SK-N-SH (cell line): ENCODE measurements at regions not wholly inside any gene's neighbourhood (a gene's known extent, or its start where the extent isn't known, plus 50 kb on each side); places are given as distances from the start of the nearest gene placed in this dataset.
"Not testable (repeated sequence)": the region's sequence is repeated elsewhere in the genome, so short reads cannot be mapped to it uniquely, and the experiment has no call there.

ENCODE experiments used
- CTCF ChIA-PET: fragments of 300-600, 350-600 bp; formaldehyde crosslinking; extraction: SDS; loops from one replicate; lab custom pipeline; 2021; lab: Yijun Ruan, JAX
- POLR2A ChIA-PET: fragments of 350-600 bp; sonication (Branson Sonifier 250); formaldehyde crosslinking; extraction: SDS; loops from one replicate; lab custom pipeline; 2020; ENCODE audit warnings: antibody characterized with exemption, inconsistent platforms; lab: Yijun Ruan, JAX
- DNase-seq: peaks from one replicate; pipeline ENCODE4 v3.0.0; 2012
- H2AFZ ChIP-seq: fragments of 200-600 bp; sonication (generic); 2 replicates; pipeline ENCODE4 v1.8.1; 2016; ENCODE audit warnings: antibody characterized with exemption, mild to moderate bottlenecking, low read depth
- H3F3A ChIP-seq: fragments of 200-600 bp; sonication (generic); replicated peaks from 2 replicates; pipeline ENCODE3; 2016; ENCODE audit warnings: antibody characterized with exemption, mild to moderate bottlenecking; ENCODE audit not compliant: insufficient read depth
- H3K27ac ChIP-seq, 2 experiments: fragments of 200-500 bp in 1 of 2; fragments of 200-600 bp in 1 of 2; sonication (Bioruptor generic) in 1 of 2; sonication (generic), shearing (Covaris generic) in 1 of 2; 2 replicates each; pipeline versions ENCODE4 v1.5.1 to v1.6.1; 2014 to 2016; ENCODE audit warnings: low read depth in 2 of 2, inconsistent platforms in 1 of 2, low read length in 1 of 2, mild to moderate bottlenecking in 1 of 2, mixed read lengths in 1 of 2
- H3K27me3 ChIP-seq: fragments of 200-600 bp; sonication (generic), shearing (Covaris generic); 2 replicates; pipeline ENCODE4 v1.6.1; 2016; ENCODE audit warnings: mixed run types; ENCODE audit not compliant: insufficient read depth
- H3K36me3 ChIP-seq, 2 experiments: fragments of 200-500 bp in 1 of 2; fragments of 200-600 bp in 1 of 2; sonication (Bioruptor generic) in 1 of 2; sonication (generic) in 1 of 2; replicated peaks in 1 of 2; 2 replicates each; pipeline versions ENCODE3 to v1.5.1; 2014 to 2016; ENCODE audit warnings: low read length in 1 of 2, mild to moderate bottlenecking in 1 of 2; ENCODE audit not compliant: insufficient read depth in 2 of 2, control insufficient read depth in 1 of 2
- H3K4me1 ChIP-seq, 2 experiments: fragments of 200-500 bp in 1 of 2; fragments of 200-600 bp in 1 of 2; sonication (Bioruptor generic) in 1 of 2; sonication (generic), shearing (Covaris generic) in 1 of 2; 2 replicates each; pipeline versions ENCODE4 v1.5.1 to v1.6.1; 2014 to 2016; ENCODE audit warnings: low read depth in 1 of 2, low read length in 1 of 2, mixed run types in 1 of 2; ENCODE audit not compliant: insufficient read depth in 2 of 2, control insufficient read depth in 1 of 2
- H3K4me2 ChIP-seq: fragments of 200-600 bp; sonication (generic), shearing (Covaris generic); 2 replicates; pipeline ENCODE4 v1.6.1; 2017; ENCODE audit warnings: mixed run types
- H3K4me3 ChIP-seq, 2 experiments: fragments of 200-500 bp in 1 of 2; fragments of 200-600 bp in 1 of 2; sonication (Bioruptor generic) in 1 of 2; sonication (generic), shearing (Covaris generic) in 1 of 2; 2 replicates each; pipeline versions ENCODE4 v1.5.1 to v1.8.1; 2014 to 2016; ENCODE audit warnings: low read depth in 2 of 2, inconsistent platforms in 1 of 2, low read length in 1 of 2, mild to moderate bottlenecking in 1 of 2, mixed read lengths in 1 of 2, moderate library complexity in 1 of 2
- H3K79me2 ChIP-seq: fragments of 200-600 bp; sonication (generic); 2 replicates; pipeline ENCODE4 v1.8.1; 2017; ENCODE audit warnings: mild to moderate bottlenecking; ENCODE audit not compliant: insufficient read depth
- H3K9ac ChIP-seq: fragments of 200-600 bp; sonication (generic); 2 replicates; pipeline ENCODE4 v1.6.1; 2017; ENCODE audit warnings: mixed run types
- H3K9me2 ChIP-seq: fragments of 200-600 bp; sonication (generic); 2 replicates; pipeline ENCODE4 v1.6.1; 2017; ENCODE audit warnings: mixed run types
- H3K9me3 ChIP-seq: fragments of 200-600 bp; sonication (generic); 2 replicates; pipeline ENCODE4 v1.6.1; 2017; ENCODE audit warnings: mixed run types, mild to moderate bottlenecking, moderate library complexity
- H4K20me1 ChIP-seq: fragments of 200-600 bp; sonication (generic); 2 replicates; pipeline ENCODE4 v1.6.1; 2017; ENCODE audit warnings: mild to moderate bottlenecking, mixed run types; ENCODE audit not compliant: insufficient read depth
- EZH2phosphoT487 ChIP-seq: fragments of 200-600 bp; sonication (generic); IDR thresholded peaks from 2 replicates; pipeline ENCODE4 v1.6.1; 2017; ENCODE audit warnings: low read depth, mixed run types, mild to moderate bottlenecking, antibody characterized with exemption, moderate library complexity, borderline replicate concordance
- FOSL2 ChIP-seq: IDR thresholded peaks from 2 replicates; pipeline ENCODE4 v1.4.0; 2012; ENCODE audit warnings: low read depth, mild to moderate bottlenecking, moderate library complexity, borderline replicate concordance
- GATA2 ChIP-seq: sonication (generic); formaldehyde crosslinking; IDR thresholded peaks from 2 replicates; pipeline ENCODE4 v1.5.0; 2020; ENCODE audit warnings: mild to moderate bottlenecking, missing genetic modification reagents
- NRF1 ChIP-seq: IDR thresholded peaks from 2 replicates; pipeline ENCODE4 v1.6.1; 2012; ENCODE audit warnings: low read depth, mild to moderate bottlenecking, low read length
- RCOR1 ChIP-seq: fragments of 150-350 bp; IDR thresholded peaks from 2 replicates; pipeline ENCODE4 v1.6.1; 2017; ENCODE audit warnings: antibody characterized with exemption, low read length
- SIN3A ChIP-seq: IDR thresholded peaks from 2 replicates; pipeline ENCODE4 v1.6.1; 2012; ENCODE audit warnings: low read depth, mild to moderate bottlenecking, low read length, moderate library complexity, borderline replicate concordance
- TCF12 ChIP-seq: IDR thresholded peaks from 2 replicates; pipeline ENCODE4 v1.4.0; 2012
- WGBS: methylation state at CpG from one replicate; pipeline ENCODE4 v1.1.6; 2017; ENCODE audit warnings: low lambda C conversion rate; 5-methylcytosine and 5-hydroxymethylcytosine counted together
- TF ChIP-seq, protein P1 (sequence below): fragments of 150-350 bp; IDR thresholded peaks from 2 replicates; pipeline ENCODE4 v1.6.1; 2016; ENCODE audit warnings: mild to moderate bottlenecking, low read depth, low read length

DNA sequence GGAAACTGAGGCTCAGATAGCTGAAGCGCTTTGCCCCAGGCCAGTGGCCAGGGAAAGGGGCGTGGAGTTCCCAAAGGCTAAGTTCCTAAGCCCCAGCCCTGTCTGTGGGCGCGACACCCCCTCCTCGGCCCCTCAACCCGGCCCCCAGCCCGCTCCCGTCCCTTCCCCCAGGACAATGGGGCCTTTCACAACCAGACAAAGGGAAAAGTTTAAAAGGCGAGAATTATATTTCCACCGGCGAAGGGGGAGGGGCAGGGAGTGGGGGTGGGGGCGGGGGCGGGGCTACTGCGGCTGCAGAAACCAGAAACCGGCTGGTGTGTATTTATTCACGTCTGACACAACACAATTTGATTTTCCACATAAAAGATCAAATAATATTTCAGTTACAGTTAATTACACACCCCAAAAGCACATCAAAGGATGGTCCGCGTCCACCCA, 192.1 kb downstream of the MN1 start:
- Histone ChIP-seq H3K4me3 (no peak overlapping the region), H3K9me2 (no peaks in the 10 kb centered on the region), H3K79me2 (no peaks in the 10 kb centered on the region), H3K4me2 (no peak overlapping the region), H3K9me3 (no peaks in the 10 kb centered on the region), H4K20me1 (no peaks in the 10 kb centered on the region), H3K36me3 (no peaks in the 10 kb centered on the region), H2AFZ (no peak overlapping the region), H3K27ac (no peak overlapping the region), H3F3A (no peaks in the 10 kb centered on the region), H3K9ac (no peak overlapping the region), H3K4me1 (no peaks in the 10 kb centered on the region; a peak in 1 of 4 replicates), H3K27me3 (peaks cover 14% of the 10 kb centered on the region; the same call in 1 of the 2 replicates)
- TF ChIP-seq GATA2 (CRISPR knock-in tag) (no peak), RCOR1 (no peak), NRF1 (no peak), TCF12 (no peak)
- TF ChIP-seq, protein P1, sequence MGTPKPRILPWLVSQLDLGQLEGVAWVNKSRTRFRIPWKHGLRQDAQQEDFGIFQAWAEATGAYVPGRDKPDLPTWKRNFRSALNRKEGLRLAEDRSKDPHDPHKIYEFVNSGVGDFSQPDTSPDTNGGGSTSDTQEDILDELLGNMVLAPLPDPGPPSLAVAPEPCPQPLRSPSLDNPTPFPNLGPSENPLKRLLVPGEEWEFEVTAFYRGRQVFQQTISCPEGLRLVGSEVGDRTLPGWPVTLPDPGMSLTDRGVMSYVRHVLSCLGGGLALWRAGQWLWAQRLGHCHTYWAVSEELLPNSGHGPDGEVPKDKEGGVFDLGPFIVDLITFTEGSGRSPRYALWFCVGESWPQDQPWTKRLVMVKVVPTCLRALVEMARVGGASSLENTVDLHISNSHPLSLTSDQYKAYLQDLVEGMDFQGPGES, result no peak
- no peak for DNase-seq
- CTCF ChIA-PET, result interaction anchor here (1.4 kb wide), 1 partner anchor 204 kb away, joined by 3 read pairs; no protein-coding TSS in a partner anchor
- WGBS, result 75% methylated on average over 10 of the region's 18 CpGs
- POLR2A ChIA-PET, result no interaction called here

DNA sequence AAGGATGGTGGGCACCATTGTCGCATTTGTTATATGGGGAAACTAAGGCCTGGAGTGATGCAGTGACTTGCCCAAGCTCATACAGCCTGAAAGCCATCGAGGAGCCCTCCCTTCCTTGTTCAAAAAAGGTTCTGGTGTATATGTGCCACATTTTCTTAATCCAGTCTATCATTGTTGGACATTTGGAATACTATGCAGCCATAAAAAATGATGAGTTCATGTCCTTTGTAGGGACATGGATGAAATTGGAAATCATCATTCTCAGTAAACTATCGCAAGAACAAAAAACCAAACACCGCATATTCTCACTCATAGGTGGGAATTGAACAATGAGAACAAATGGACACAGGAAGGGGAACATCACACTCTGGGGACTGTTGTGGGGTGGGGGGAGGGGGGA, 191.4 kb downstream of the MN1 start:
- H3K9me3 ChIP-seq, H3K9me2 ChIP-seq, CTCF ChIA-PET, POLR2A ChIA-PET, DNase-seq, H4K20me1 ChIP-seq, H3K36me3 ChIP-seq, H3K4me2 ChIP-seq, H2AFZ ChIP-seq, H3K4me3 ChIP-seq, H3K27ac ChIP-seq, H3K79me2 ChIP-seq, H3F3A ChIP-seq, H3K9ac ChIP-seq, H3K4me1 ChIP-seq: not testable (repeated sequence)
- WGBS, result 72% methylated on average over 4 of the region's 4 CpGs
- H3K27me3 ChIP-seq, result peaks cover 21% of the 10 kb centered on the region

DNA sequence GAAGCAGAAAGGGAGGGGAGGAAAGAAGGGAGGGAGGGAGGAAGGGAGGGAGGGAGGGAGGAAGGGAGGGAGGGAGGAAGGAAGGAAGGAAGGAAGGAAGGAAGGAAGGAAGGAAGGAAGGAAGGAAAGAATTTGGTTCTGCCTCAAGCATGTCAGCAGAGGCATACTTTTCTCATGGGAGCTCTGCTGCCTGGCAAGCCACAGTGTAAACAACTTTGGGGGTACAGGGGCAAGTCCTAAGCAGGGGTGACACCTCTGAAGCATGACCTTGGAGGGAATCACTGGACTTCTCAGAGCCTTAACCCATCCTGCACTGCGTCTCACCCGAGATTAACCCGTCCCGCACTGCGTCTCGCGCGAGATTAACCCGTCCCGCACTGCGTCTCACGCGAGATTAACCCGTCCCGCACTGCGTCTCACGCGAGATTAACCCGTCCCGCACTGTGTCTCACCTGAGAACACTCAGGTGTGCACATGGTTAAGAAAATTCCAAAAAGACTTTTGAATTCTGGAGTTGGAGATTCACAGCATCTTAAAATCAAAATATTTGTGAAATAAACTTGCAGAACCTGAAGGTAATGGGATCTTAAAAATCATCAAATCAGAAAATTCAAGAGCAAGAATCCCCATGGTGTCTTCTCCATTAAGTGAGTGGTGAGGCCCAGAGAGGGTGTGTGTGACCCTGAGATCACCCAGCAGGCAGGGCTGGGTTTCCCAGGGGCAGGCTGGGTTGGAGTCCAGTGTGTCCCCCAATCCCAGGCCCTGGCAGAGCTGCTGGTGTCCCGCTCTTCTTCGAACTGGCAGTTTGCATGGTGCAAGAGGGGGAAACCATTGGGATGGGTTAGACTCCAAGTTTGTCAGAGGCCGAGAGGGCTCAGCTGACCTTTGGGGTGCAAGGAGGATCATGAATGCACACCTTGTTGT, 190.4 kb downstream of the MN1 start:
- TF ChIP-seq FOSL2 (no peak), EZH2phosphoT487 (no peak), SIN3A (no peak), NRF1 (no peak)
- no peaks in the 10 kb centered on the region for H3K36me3 ChIP-seq
- no peak for DNase-seq
- H3F3A ChIP-seq, result no peaks in the 10 kb centered on the region
- H3K9ac ChIP-seq, result no peak overlapping the region
- POLR2A ChIA-PET, result no interaction called here
- no peaks in the 10 kb centered on the region for H3K9me3 ChIP-seq
- H3K27me3 ChIP-seq, result peaks cover 23% of the 10 kb centered on the region
- H3K27ac ChIP-seq, result no peak overlapping the region
- H3K9me2 ChIP-seq, result no peaks in the 10 kb centered on the region
- H3K4me3 ChIP-seq, result no peak overlapping the region
- H3K4me2 ChIP-seq, result no peak overlapping the region
- no peaks in the 10 kb centered on the region for H3K79me2 ChIP-seq
- WGBS, result 85% methylated on average over 22 of the region's 23 CpGs
- H4K20me1 ChIP-seq, result no peaks in the 10 kb centered on the region
- CTCF ChIA-PET, result interaction anchor here (0.8 kb wide), 1 partner anchor 24 kb away, joined by 3 read pairs; no protein-coding TSS in a partner anchor
- no peak overlapping the region for H2AFZ ChIP-seq
- no peaks in the 10 kb centered on the region; a peak in 1 of 4 replicates for H3K4me1 ChIP-seq
